ENCODE measurements at regions not wholly inside any gene's neighbourhood (a gene's known extent, or its start where the extent isn't known, plus 50 kb on each side); places are given as distances from the start of the nearest gene placed in this dataset.

DNA sequence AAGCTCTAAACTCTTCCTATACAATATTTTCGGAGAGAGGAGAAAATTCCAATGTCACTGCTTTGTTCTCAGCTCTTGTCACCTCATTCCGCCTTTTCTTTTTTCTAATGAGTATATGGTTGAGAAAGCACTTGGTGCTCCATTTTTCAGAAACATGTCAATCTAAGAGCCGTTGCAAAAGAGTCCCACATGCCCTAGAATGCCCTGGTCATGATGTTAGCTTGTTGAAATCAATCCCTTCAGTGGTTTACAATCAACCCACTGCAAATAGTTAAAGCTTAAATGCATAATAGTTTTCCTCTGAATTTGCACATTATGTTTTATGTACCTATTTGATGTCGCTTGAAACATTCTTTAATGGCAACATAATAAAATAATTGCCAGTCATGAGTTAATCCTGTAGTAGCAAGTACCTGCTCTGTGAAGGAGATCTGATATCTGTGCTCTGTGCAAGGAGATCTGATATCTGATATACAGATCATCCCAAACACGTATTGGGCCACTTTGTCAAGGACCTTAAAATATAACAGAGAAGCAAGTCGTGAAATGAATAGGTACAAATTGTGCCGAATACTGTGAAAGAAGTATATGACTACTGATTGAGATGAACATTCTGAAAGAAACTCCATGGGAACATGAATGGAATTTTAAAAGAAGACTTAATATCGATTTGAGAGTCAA, 1633.5 kb downstream of the SUCLG1 start:
- TF ChIP-seq RCOR1 (IDR thresholded peaks at IDR 0.05; ENCODE audit: low read depth, low read length) = no peak
- TF ChIP-seq, protein P1, sequence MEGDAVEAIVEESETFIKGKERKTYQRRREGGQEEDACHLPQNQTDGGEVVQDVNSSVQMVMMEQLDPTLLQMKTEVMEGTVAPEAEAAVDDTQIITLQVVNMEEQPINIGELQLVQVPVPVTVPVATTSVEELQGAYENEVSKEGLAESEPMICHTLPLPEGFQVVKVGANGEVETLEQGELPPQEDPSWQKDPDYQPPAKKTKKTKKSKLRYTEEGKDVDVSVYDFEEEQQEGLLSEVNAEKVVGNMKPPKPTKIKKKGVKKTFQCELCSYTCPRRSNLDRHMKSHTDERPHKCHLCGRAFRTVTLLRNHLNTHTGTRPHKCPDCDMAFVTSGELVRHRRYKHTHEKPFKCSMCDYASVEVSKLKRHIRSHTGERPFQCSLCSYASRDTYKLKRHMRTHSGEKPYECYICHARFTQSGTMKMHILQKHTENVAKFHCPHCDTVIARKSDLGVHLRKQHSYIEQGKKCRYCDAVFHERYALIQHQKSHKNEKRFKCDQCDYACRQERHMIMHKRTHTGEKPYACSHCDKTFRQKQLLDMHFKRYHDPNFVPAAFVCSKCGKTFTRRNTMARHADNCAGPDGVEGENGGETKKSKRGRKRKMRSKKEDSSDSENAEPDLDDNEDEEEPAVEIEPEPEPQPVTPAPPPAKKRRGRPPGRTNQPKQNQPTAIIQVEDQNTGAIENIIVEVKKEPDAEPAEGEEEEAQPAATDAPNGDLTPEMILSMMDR (IDR thresholded peaks at IDR 0.05) = no peak
- TF ChIP-seq POLR2A (IDR thresholded peaks at IDR 0.05; ENCODE audit: low read length) = no peak
- TF ChIP-seq, protein P2, sequence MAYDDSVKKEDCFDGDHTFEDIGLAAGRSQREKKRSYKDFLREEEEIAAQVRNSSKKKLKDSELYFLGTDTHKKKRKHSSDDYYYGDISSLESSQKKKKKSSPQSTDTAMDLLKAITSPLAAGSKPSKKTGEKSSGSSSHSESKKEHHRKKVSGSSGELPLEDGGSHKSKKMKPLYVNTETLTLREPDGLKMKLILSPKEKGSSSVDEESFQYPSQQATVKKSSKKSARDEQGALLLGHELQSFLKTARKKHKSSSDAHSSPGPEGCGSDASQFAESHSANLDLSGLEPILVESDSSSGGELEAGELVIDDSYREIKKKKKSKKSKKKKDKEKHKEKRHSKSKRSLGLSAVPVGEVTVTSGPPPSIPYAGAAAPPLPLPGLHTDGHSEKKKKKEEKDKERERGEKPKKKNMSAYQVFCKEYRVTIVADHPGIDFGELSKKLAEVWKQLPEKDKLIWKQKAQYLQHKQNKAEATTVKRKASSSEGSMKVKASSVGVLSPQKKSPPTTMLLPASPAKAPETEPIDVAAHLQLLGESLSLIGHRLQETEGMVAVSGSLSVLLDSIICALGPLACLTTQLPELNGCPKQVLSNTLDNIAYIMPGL (CRISPR knock-in tag; IDR thresholded peaks at IDR 0.05; ENCODE audit: borderline replicate concordance) = no peak
- TF ChIP-seq CHD2 (IDR thresholded peaks at IDR 0.05; ENCODE audit: low read length, partially characterized antibody) = no peak
- no peak for TF ChIP-seq CBX8 (IDR thresholded peaks at IDR 0.05)
- no peak for TF ChIP-seq RAD21 (conservative IDR thresholded peaks at IDR 0.05 in 1 of 2, IDR thresholded peaks at IDR 0.05 in 1 of 2)
- TF ChIP-seq, protein P3, sequence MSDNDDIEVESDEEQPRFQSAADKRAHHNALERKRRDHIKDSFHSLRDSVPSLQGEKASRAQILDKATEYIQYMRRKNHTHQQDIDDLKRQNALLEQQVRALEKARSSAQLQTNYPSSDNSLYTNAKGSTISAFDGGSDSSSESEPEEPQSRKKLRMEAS (IDR thresholded peaks at IDR 0.05) = no peak
- no peak for TF ChIP-seq EP300 (IDR thresholded peaks at IDR 0.05)
- TF ChIP-seq, protein P4, sequence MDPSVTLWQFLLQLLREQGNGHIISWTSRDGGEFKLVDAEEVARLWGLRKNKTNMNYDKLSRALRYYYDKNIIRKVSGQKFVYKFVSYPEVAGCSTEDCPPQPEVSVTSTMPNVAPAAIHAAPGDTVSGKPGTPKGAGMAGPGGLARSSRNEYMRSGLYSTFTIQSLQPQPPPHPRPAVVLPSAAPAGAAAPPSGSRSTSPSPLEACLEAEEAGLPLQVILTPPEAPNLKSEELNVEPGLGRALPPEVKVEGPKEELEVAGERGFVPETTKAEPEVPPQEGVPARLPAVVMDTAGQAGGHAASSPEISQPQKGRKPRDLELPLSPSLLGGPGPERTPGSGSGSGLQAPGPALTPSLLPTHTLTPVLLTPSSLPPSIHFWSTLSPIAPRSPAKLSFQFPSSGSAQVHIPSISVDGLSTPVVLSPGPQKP (IDR thresholded peaks at IDR 0.05; ENCODE audit: low read depth, low read length) = no peak
- no peak for TF ChIP-seq FOSB (CRISPR knock-in tag; IDR thresholded peaks at IDR 0.05)
- no peak for TF ChIP-seq SMC3 (IDR thresholded peaks at IDR 0.05)
